HG02642 (cell line): ENCODE measurements at regions not wholly inside any gene's neighbourhood (a gene's known extent, or its start where the extent isn't known, plus 50 kb on each side); places are given as distances from the start of the nearest gene placed in this dataset.

Source experiments
- ATAC-seq: cut with Tn5 transposase; IDR thresholded peaks from one replicate; pipeline ENCODE4 v1.9.1; 2021; ENCODE audit warnings: mild to moderate bottlenecking; ENCODE audit not compliant: unreplicated experiment, poor library complexity

GRCh38 chr10:30793093-30793492 lies 163.5 kb upstream of the LYZL2 start:
- no peak for ATAC-seq

- no peak for ATAC-seq
Observed at GRCh38 chr10:30792025-30792424, 162.5 kb upstream of the LYZL2 start.

GRCh38 chr10:30791197-30791611 lies 161.7 kb upstream of the LYZL2 start:
- ATAC-seq, result no peak

GRCh38 chr10:30789806-30790205 lies 160.3 kb upstream of the LYZL2 start:
- no peak for ATAC-seq

DNA sequence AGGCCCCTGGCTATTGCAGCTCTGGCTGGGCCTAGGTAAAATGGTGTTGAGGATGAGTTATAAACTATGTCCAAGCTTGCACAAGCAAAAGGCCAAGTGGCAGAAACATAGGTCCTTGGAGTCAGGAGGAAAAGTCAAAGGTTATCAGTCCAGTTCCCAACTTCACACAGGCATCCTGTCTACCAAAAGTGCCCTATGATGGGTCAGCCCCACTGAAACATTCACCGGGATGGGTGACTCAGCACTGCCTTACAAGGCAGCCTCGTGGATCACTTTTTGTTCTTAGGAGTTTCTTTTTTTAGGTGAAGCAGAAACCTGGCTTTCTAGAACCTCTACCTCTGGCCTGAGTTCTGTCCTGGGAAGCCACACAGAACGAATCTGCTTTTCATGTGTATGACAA lies 158.8 kb upstream of the LYZL2 start:
- ATAC-seq, result no peak

DNA sequence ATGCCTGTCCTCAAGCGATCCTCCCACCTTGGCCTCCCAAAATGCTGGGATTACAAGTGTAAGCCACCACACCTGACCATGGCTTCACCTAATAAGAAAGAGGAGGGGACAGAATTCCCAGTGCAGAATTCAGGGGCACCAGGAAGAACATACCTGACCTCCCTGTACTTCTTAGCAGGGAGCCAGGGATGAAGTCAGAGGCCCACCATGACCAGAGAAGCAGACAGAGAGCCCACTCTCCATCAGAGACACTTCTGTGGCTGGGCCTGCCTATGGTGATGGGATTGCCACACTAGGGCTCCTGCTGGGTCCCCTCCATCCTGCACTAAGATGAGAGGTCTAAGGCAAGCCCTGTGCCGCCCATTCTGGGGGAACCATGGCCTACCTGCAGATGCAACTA lies 157.4 kb upstream of the LYZL2 start:
- ATAC-seq, result no peak

DNA sequence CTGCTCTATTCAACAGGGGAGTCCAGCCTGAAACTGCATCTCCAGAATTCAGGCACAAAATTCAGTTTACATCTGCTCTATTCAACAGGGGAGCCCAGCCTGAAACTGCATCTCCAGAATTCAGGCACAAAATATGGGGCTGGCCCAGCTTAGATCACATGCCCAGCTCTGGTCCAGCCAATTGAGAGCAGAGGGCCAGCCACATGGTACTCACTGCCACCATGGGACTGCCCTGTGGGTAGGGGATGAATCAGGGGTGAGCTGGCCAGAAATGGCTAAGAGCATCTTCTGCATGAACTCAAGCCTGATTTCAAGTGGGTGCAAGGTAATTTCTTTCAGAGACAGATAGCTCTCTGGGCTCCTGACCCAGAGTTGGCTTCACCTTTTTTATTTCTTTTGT lies 156.6 kb upstream of the LYZL2 start:
- no peak for ATAC-seq

DNA sequence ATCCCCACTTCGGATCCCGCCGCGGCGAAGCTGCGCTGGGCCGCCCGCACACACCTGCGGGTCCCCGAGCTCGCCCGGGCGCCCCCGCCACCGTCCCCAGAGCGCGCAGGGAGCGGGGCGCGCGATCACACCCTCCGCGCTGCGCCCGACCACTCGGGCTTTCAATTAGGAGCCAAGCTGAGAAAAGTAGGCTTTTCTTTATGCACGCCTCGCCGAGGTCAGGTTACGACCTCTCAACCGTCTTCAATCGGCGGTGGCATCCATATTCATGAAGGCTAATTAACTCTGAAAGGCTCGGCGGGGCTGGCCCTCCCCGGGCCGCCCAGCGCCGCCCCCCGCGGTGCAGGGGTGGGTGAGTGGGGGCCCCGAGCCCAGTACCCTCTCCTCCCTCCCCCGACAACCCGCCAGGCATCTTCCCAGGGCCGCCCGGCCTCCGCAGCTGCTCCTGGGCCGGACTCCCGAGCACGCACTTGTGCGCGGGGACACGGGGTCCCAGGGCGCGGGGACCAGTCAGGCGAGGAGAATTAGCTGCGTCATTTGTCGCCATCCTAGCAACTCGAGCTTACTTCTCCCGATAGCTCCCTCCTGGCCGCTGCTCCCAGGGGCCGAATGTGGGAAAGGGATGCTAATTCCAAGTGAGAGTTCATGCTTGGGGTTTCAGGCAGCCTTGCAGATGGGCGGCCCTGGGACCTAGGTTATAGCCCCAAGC lies 155.5 kb upstream of the LYZL2 start:
- ATAC-seq, result peak; percentile 47

GRCh38 chr10:30784524-30784896 lies 155.0 kb upstream of the LYZL2 start:
- no peak for ATAC-seq

DNA sequence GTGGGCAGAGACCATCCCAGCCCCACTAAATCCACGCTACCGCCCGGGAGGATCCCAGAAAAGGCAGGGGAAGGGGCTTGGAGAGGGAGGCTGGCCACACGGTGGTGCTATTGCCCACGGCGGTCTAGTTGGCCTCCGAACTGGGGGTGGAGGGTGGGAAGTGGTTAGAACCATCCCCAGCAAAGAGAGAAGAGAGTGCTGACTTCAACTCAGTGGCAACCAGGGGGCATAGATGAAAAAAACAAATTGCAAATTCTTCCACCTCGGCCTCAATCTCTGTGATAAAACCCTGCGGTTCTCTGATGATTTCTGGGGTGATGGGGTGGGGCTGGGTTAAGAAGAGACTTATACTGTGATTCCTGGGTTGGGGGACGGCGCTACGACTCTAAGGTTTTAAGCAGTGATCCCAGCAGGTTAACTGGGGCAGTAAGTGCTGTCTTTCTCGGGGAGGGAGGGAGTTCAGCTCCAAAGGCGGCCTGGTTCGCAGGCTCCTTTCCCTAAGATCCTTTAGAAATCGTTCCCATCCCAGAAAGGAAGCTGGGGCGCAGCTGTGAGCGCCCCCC lies 154.5 kb upstream of the LYZL2 start:
- ATAC-seq, result peak; percentile 38

DNA sequence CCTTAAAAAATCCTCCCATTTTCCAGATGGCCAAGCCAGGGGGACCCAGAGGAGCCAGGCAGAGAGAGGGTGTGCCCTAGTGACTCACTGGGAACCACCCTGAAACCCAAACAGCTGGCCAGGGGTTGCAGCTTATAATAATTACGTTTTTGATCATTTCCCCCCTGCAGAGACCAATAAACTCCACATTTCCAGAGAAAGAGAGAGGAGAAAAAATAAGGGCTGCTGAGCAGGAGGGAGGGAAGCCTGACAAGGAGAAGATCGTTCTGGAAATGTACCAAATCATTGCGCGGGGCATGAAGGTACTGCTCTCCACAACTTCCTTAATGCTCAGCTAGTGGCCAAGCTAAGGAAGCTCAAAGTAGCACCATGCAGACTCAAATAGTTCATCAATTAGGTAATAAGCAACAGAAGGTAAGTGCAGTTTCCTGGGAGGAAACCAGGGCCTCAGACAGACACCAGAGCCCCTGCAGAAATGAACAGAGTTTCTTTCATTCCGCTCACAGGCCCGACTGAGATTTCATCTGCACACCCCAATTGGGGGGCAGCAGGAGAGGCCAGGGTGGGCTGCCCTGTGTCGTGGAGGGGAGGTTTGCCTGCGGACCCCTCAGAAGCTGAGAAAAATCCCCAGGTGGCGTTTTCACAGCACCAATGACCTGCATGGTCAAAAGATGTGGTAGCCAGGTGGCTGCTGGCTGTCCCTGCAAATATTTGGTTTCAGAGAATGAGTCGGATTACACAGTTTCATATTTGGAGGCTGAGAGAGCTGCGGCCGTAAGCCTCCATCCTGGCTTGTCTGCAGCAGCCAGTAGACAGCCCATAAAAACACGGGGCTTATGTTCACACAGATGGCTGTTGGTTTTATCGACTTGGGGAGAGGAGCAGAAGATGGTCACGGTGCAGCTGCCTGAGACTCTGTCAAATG lies 153.2 kb upstream of the LYZL2 start:
- ATAC-seq, result peak; percentile 49

DNA sequence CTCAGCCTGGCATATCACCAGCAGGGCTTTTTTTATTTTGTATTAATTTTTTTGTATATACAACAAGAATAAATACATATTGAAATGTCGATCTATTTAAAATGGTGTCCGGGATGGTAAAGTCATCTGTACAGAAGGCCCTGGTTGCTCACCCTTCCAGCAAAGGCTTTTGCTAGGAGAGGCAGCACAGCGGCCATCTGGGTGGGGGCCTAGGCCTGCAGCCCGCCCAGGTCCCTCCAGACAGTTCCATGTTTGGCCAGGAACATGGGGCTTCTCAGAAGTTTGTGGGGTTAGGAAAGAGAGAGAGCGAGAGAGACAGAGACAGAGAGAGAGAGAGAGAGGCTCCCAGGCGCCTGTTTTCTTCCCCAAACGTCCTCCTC lies 152.6 kb upstream of the LYZL2 start:
- no peak for ATAC-seq

DNA sequence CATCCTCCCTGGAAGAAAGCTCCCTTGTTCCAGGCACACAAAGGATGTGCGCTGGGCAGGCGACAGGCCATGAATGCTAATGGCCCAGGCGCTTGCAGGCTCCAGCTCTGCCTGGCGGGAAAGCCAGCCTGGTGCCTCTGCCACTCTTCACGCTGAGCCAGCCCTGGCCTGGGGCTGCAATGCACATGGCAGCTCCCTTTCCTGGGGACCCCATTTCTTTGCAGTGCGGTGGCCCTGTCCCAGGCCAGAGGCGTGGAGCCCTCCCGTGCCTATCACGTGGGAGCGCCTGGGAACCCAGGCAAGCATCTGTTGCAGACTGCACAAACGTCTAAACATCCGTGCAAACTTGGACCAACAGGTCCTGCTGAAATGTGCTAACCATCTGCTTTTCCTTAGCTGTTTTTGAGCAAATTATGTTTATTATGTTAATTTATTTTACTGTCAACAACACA lies 152.1 kb upstream of the LYZL2 start:
- ATAC-seq, result no peak

- ATAC-seq, result no peak
Observed at GRCh38 chr10:30778769-30779168, 149.2 kb upstream of the LYZL2 start.

- no peak for ATAC-seq
Observed at GRCh38 chr10:30775779-30776591, 146.4 kb upstream of the LYZL2 start.

DNA sequence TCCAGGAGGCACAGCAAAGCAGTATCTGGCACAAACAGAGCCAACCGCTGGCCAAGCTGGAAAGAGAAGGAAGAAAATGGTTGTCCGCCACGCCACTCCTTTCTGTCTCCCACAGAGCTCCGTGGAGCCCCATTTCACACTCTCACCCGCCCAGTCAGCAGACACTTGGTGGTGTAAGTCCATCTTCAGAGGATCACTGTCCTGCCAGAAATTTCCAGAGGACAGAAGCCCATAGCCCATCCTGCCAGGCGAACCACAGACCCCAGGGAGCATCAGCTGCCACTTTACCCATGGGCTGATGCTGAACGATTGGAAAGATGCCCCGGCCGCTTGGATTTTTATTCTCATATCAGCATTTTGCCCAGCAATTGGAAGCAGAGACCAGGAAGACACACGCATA lies 144.7 kb upstream of the LYZL2 start:
- ATAC-seq, result no peak

DNA sequence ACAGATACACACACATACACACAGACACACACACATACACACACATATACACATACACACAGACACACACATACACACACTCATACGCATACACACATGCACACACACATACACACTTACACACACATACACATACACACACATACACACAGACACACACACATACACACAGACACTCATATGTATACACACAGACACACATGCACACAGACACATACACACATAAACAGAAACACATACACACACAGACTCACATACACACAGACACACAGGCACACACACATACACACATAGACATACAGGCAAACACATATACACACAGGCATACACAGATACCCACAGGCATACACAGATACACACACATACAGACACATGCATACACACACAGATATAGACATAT lies 143.9 kb upstream of the LYZL2 start:
- no peak for ATAC-seq

DNA sequence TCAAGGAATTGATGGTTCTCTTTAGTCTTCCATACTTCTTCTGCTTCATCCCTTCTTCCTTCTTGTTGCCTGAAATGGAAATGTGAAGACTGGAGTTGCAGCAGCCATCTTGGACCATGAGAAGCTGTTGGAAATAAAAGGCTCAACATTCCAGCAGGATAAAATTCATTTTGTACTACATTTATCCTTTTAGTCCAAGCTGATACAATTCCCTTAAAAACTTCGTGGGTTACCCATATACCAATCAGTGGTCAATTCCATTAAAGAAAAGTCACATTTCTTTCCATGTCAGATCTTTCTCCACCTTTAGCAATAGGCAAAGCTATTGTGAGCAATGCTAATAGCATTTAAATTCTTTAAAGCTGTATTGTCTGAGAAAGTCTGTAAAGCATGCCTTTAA lies 141.3 kb upstream of the LYZL2 start:
- no peak for ATAC-seq

- ATAC-seq, result no peak
Observed at GRCh38 chr10:30770229-30770628, 140.7 kb upstream of the LYZL2 start.

DNA sequence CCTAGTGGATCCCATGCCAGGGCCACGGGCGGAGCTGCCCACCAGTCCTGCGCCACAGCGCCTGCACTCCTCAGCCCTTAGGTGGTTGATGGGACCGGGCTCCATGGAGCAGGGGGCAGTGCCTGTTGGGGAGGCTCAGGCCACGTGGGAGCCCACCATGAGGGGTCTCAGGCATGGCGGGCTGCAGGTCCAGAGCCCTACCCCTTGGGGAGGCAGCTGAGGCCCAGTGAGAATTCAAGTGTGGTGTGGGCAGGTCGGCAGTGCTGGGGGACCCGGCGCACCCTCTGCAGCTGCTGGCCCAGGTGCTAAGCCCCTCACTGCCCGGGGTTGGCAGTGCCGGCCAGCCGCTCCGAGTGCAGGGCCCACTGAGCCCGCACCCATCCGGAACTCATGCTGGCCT lies 139.8 kb upstream of the LYZL2 start:
- ATAC-seq, result no peak

DNA sequence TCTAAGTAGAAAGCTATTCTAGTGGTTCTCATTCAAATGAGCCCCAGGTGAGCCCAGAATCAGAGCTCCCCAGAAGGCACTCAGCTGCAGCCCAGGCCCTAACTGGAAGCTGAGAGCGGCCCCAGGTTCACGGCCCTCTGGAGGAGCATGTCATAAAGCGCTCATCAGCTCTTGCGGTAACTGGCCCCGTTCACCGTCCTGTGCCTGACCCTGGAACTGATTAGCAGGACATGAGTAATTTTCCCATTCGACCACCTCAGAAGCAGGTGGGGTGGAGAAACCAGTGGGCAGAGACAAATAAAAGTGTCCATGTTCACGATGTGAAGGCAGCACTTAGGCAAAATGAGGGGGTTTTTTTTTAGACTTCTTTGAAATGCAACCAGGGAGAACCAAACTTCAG lies 136.1 kb upstream of the LYZL2 start:
- ATAC-seq, result no peak
